GM21367 (cell line): ENCODE measurements at regions not wholly inside any gene's neighbourhood (a gene's known extent, or its start where the extent isn't known, plus 50 kb on each side); places are given as distances from the start of the nearest gene placed in this dataset.
A peak's percentile ranks its signal among the peaks of the same experiment; 100 is the strongest.

Experiments used
- ATAC-seq: cut with Tn5 transposase; IDR thresholded peaks from one replicate; pipeline ENCODE4 v1.9.1; 2021; ENCODE audit not compliant: unreplicated experiment

DNA sequence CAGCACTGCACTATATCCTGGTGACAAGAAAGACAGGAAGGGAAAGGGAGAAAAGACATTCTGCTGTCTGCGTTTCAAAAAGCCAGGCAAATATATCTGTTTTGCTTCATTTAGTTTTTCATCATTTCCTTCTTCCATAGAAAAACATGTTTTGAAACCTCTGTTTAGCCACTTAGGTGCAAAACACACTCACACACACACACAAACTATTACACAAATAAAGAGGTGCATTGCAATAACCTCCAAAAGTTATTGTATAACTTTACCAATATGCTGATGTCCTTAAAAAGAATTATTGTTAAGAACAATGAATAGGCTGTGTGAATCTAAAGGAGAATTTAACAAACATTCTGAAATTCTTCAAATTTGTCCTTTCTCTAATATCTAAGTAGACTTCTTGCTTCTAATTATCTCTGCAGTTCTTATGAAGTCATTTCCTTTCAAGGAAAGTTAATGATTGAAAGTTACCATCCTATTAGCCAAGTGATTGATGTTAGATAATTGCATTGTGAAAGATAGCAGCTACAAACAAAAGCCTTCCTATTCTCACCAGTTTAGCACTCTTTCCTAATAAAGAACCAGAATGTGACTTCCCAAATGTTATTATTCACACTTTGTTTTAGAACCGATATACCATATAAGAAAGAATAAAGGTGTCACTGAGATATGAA is 516.7 kb downstream of the KCNJ3 start:
- no peak for ATAC-seq

GRCh38 chr2:155209696-155210450 is 511.4 kb downstream of the KCNJ3 start:
- ATAC-seq = no peak

- ATAC-seq = no peak
These were observed 504.7 kb downstream of the KCNJ3 start for GRCh38 chr2:155203178-155203577.

DNA sequence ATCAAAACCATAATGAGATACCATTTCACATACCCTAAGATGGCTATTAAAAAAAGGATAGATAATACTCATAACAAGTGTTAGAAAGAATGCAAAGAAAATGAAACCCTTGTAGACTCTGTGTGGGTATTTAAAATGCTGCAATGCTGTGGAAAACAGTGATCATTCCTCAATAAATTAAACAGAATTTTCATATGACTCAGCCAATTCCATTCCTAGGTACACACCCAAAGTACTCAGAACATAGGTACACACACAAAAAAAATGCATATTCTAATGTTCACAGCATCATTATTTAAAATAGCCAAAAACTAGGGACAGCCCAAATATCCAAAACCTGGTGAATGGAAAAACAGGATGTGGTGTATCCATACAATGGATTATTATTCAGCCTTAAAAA is 502.3 kb downstream of the KCNJ3 start:
- ATAC-seq = no peak

- ATAC-seq = no peak
These were observed 491.8 kb downstream of the KCNJ3 start for GRCh38 chr2:155190342-155190741.

GRCh38 chr2:155178921-155179320 is 480.4 kb downstream of the KCNJ3 start:
- ATAC-seq = no peak

DNA sequence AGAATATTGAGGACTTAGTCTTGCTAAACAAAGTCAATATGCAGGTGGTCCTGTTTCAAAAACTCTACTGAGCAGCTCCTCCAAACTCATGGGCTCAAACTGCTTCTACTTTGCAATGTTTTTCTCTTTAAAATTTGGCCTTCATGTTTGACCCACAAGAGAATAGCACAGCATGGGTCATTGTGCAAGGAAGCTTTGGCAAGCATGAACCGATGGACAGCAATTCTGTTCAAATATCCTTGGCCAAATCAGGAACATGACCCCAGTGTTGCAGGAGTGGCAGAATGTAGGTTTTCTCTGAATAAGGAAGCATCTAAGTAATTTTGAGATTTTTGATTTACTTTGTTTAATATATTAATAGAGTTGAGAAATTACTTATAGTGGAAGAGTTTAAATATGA is 477.9 kb downstream of the KCNJ3 start:
- no peak for ATAC-seq

DNA sequence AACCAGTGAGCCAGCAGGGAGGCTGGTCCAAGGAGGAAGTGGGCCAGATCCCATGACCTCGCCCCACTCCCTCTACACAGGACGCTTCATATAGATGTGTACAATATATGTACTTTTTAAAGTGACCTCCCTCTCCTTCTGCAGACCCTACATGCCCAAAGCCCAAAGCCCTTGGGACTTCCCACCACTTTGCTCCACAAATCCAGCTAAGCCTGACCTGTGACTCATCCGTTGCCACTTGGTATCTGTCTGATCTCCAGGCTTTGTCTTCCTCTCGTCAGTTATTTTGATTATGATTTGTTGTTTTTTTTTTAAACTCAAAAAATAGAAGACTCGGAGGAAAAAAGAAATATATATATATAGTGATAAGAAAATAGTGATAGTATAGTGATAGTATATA is 470.8 kb downstream of the KCNJ3 start:
- ATAC-seq = no peak

GRCh38 chr2:155162494-155162893 is 464.0 kb downstream of the KCNJ3 start:
- no peak for ATAC-seq

DNA sequence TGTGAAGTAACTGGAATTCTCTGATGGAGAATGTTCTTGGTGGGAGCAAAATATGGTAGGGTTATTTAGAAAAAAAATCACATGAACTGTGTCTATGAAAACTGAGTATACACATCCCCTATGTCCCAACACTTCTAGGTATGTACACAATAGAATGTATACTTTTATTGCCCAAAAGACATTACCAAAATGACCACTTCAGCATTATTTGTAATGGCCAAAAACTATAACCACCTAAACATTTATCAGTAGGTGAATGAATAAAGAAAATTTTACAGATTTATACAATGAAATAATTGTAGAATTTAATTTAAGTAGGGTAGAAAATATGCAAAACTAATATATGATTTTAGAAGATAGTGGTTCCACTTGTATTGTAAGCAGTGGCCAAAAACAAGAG is 462.8 kb downstream of the KCNJ3 start:
- no peak for ATAC-seq

DNA sequence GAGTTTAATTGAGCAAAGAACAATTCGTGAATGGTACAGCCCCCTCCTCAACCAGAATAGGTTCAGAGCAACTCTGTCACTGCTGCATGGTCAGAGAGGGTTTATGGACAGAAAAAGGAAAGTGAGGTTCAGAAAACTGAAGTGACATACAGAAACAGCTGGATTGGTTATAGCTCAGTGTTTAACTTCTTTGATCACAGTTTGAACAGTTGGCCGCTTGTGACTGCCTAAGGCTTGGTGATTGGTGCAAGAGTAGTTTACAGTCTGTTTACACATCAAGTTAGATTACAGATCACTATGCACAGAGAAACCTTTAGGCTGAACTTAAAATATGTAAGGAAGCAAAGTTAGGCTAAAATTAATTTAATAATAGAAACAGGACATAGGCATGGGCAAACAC is 459.2 kb downstream of the KCNJ3 start:
- no peak for ATAC-seq

- ATAC-seq = no peak
These were observed 458.6 kb downstream of the KCNJ3 start for GRCh38 chr2:155157065-155157464.

DNA sequence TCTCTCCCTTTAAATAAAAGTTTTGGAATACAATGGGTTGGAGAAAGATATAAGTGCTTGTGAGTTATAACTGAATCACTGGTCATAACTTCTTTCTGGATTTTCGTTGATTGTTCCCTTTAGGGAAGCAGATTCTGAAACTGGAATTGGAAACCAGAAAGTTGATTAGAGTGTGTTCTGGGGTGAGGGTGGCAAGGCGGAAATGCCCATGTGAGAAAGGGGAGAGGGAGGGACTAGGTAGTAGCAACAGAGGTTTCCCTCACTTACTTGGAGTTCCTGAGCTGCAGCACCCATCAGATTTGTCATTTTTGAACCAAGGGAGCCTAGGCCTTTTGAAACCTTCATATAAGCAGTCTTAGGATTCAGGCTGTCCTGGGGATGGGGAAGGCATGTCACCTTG is 453.4 kb downstream of the KCNJ3 start:
- no peak for ATAC-seq

GRCh38 chr2:155151472-155151871 is 453.0 kb downstream of the KCNJ3 start:
- ATAC-seq = no peak

DNA sequence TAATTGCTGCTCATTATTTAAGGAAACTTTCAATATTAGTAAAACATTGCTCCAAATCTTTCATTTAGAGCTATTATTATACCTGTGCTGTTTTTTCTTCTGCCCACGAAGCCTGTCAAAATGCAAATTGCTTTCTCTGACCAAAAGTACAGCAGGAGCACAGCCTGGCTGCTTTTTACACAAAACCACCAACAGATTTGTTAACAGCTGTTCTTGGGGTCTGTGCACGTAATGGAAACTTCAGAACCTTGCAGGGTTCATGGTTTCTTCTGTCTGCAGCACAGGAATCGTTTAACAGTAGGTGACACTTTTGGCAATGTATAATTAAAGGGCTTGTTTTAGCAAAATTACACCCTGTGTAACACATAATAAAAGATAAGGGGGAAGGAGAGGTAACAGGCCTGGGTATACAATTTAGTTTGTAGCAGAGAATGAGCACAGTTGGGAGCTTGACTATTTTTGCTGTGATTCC is 447.3 kb downstream of the KCNJ3 start:
- peak; percentile 96 for ATAC-seq

- no peak for ATAC-seq
These were observed 442.9 kb downstream of the KCNJ3 start for GRCh38 chr2:155141418-155141817.

- no peak for ATAC-seq
These were observed 427.2 kb downstream of the KCNJ3 start for GRCh38 chr2:155125585-155126230.

DNA sequence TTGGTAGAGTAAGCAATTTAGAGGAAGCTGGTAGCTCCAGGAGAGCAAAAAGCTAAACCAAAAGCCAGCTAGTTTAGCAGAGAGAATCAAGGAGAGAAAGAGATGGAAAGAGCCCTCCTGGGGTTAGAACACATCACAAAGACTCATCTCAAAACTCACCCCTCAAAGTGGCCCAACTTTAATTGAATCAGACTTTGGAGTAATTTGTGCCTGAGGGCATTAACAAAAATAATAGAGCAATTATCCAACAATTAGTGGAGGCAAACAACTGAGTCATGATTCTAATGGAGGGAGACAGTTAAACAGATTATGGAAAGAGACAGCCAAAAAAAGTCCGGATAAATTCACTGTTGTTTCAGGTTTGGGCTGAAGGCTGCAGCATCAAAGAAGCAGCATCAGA is 417.4 kb downstream of the KCNJ3 start:
- no peak for ATAC-seq

- no peak for ATAC-seq
These were observed 412.6 kb downstream of the KCNJ3 start for GRCh38 chr2:155111070-155111469.

DNA sequence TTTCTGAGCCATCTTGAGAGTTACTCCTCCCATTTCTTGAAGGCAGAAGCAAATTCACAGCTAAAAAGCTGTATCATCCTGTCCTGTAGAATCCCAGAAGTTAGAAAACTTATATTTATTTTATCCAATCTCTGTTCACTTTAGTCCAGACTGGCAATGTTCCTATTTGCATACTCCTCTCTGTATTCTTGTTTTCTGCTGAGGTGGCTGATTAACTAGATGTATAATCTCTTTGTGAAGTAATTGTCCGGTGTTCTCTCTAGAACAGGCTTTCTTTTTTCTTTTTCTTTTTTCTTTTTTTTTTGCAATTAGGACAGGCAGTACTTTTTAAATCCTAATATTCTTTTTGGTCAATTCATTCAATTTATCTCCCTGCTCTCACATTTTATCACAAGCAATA is 411.0 kb downstream of the KCNJ3 start:
- ATAC-seq = no peak

DNA sequence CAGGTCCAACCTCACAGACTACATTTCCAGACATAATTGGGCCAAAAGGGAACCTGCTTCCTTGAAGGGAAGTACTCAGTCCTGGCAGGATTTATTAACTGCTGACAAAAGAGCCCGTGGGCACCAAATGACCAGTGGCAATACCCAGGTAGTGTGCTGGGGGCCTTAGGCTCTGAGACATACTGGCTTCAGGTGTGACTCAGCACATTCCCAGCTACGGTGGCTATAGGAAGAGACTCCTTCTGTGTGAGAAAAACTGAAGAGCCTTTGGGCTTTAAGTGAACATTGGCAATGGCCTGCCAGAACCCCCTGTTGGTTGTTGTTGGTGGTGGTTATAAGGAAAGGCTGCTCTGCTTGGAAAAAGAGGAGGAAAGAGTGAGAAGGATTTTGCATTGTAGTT is 401.8 kb downstream of the KCNJ3 start:
- no peak for ATAC-seq

GRCh38 chr2:155099784-155100183 is 401.3 kb downstream of the KCNJ3 start:
- no peak for ATAC-seq
